ENCODE measurements at regions not wholly inside any gene's neighbourhood (a gene's known extent, or its start where the extent isn't known, plus 50 kb on each side); places are given as distances from the start of the nearest gene placed in this dataset.

- Histone ChIP-seq H3K27ac (no peak overlapping the region), H3K9me3 (replicated peaks in 1 of 3) (no peaks in the 10 kb centered on the region), H3K27me3 (no peaks in the 10 kb centered on the region), H3K4me3 (no peak overlapping the region), H3K4me1 (replicated peaks in 1 of 2) (no peaks in the 10 kb centered on the region), H3K36me3 (replicated peaks in 1 of 2) (no peaks in the 10 kb centered on the region)
- no peak for DNase-seq
- intact Hi-C loops (cut with DNase I), result no loop called here
- WGBS, 4 donors, result 88 to 94% (median 92%) methylated on average over 5 of the region's 5 CpGs
- TF ChIP-seq POLR2A (IDR thresholded peaks at IDR 0.05) (no peak), CTCF (IDR thresholded peaks at IDR 0.05) (no peak)
Measured at GRCh38 chr18:54517521-54517920, 73.5 kb upstream of the DYNAP start.

- WGBS, 4 donors, result 65 to 78% (median 74%) methylated on average over 1 of the region's 1 CpG
- no peak for DNase-seq
- Histone ChIP-seq H3K36me3 (replicated peaks in 1 of 2) (no peaks in the 10 kb centered on the region), H3K4me1 (replicated peaks in 1 of 2) (no peaks in the 10 kb centered on the region), H3K9me3 (replicated peaks in 1 of 3) (no peaks in the 10 kb centered on the region), H3K27me3 (no peaks in the 10 kb centered on the region), H3K27ac (no peak overlapping the region), H3K4me3 (no peak overlapping the region)
- intact Hi-C loops (cut with DNase I), result no loop called here
- TF ChIP-seq POLR2A (IDR thresholded peaks at IDR 0.05) (no peak), CTCF (IDR thresholded peaks at IDR 0.05) (no peak)
Measured at GRCh38 chr18:54521846-54522245, 69.2 kb upstream of the DYNAP start.

GRCh38 chr18:54528942-54529376 is 62.1 kb upstream of the DYNAP start:
- TF ChIP-seq POLR2A (IDR thresholded peaks at IDR 0.05) (no peak), CTCF (IDR thresholded peaks at IDR 0.05) (no peak)
- intact Hi-C loops (cut with DNase I), result no loop called here
- no peak overlapping the region for H3K4me3 ChIP-seq
- H3K27me3 ChIP-seq, result no peaks in the 10 kb centered on the region
- no peaks in the 10 kb centered on the region for H3K36me3 ChIP-seq (replicated peaks in 1 of 2)
- 47 to 67% (median 49%) methylated on average over 1 of the region's 1 CpG for WGBS, 4 donors
- H3K4me1 ChIP-seq (replicated peaks in 1 of 2), result no peaks in the 10 kb centered on the region
- no peaks in the 10 kb centered on the region for H3K9me3 ChIP-seq (replicated peaks in 1 of 3)
- DNase-seq, result no peak
- no peak overlapping the region for H3K27ac ChIP-seq

GRCh38 chr18:54529444-54529843 is 61.6 kb upstream of the DYNAP start:
- Histone ChIP-seq H3K36me3 (replicated peaks in 1 of 2) (no peaks in the 10 kb centered on the region), H3K4me3 (no peak overlapping the region), H3K27ac (no peak overlapping the region), H3K27me3 (no peaks in the 10 kb centered on the region), H3K9me3 (replicated peaks in 1 of 3) (no peaks in the 10 kb centered on the region), H3K4me1 (replicated peaks in 1 of 2) (no peaks in the 10 kb centered on the region)
- TF ChIP-seq POLR2A (IDR thresholded peaks at IDR 0.05) (no peak), CTCF (IDR thresholded peaks at IDR 0.05) (no peak)
- intact Hi-C loops (cut with DNase I), result no loop called here
- 47 to 60% (median 55%) methylated on average over 2 of the region's 2 CpGs for WGBS, 4 donors
- no peak for DNase-seq
